GM19468 (cell line): ENCODE measurements at regions not wholly inside any gene's neighbourhood (a gene's known extent, or its start where the extent isn't known, plus 50 kb on each side); places are given as distances from the start of the nearest gene placed in this dataset.

Experiments used
- ATAC-seq: cut with Tn5 transposase; IDR thresholded peaks from one replicate; pipeline ENCODE4 v1.9.1; 2021; ENCODE audit warnings: mild to moderate bottlenecking, moderate library complexity, moderate number of reproducible peaks; ENCODE audit not compliant: unreplicated experiment; ENCODE audit errors: extremely low read depth

- ATAC-seq = no peak
Observed at GRCh38 chr7:155996718-155997280, 184.5 kb upstream of the SHH start.

- ATAC-seq = no peak
Observed at GRCh38 chr7:155995183-155995612, 182.9 kb upstream of the SHH start.

- ATAC-seq = no peak
Observed at GRCh38 chr7:155994279-155994811, 182.1 kb upstream of the SHH start.

GRCh38 chr7:155993420-155994278 is 181.4 kb upstream of the SHH start:
- ATAC-seq = no peak

GRCh38 chr7:155992974-155993373 is 180.7 kb upstream of the SHH start:
- no peak for ATAC-seq

- no peak for ATAC-seq
Observed at GRCh38 chr7:155992538-155992937, 180.3 kb upstream of the SHH start.

- ATAC-seq = no peak
Observed at GRCh38 chr7:155992107-155992506, 179.8 kb upstream of the SHH start.

- no peak for ATAC-seq
Observed at GRCh38 chr7:155991470-155991869, 179.2 kb upstream of the SHH start.

- no peak for ATAC-seq
Observed at GRCh38 chr7:155988416-155988815, 176.2 kb upstream of the SHH start.

GRCh38 chr7:155987681-155988235 is 175.5 kb upstream of the SHH start:
- ATAC-seq = no peak

GRCh38 chr7:155986497-155987160 is 174.4 kb upstream of the SHH start:
- ATAC-seq = no peak

GRCh38 chr7:155985518-155986250 is 173.4 kb upstream of the SHH start:
- ATAC-seq = no peak

GRCh38 chr7:155984609-155985405 is 172.5 kb upstream of the SHH start:
- no peak for ATAC-seq

GRCh38 chr7:155984028-155984580 is 171.8 kb upstream of the SHH start:
- no peak for ATAC-seq

GRCh38 chr7:155983176-155983815 is 171.0 kb upstream of the SHH start:
- no peak for ATAC-seq

- no peak for ATAC-seq
Observed at GRCh38 chr7:155981703-155982102, 169.4 kb upstream of the SHH start.

- ATAC-seq = no peak
Observed at GRCh38 chr7:155980841-155981240, 168.6 kb upstream of the SHH start.

GRCh38 chr7:155979994-155980393 is 167.7 kb upstream of the SHH start:
- no peak for ATAC-seq
